ENCODE measurements at regions not wholly inside any gene's neighbourhood (a gene's known extent, or its start where the extent isn't known, plus 50 kb on each side); places are given as distances from the start of the nearest gene placed in this dataset.
A peak's percentile ranks its signal among the peaks of the same experiment; 100 is the strongest.

GRCh38 chr4:138449938-138450337 is 207.8 kb upstream of the SLC7A11 start:
- Histone ChIP-seq H2AFZ (no peak overlapping the region), H3K36me3 (ENCODE audit: low read depth) (no peaks in the 10 kb centered on the region), H3F3A (ENCODE audit: insufficient read depth) (peaks cover 3% of the 10 kb centered on the region; the same call in 1 of the 2 replicates), H3K4me1 (ENCODE audit: insufficient read depth) (peaks cover 3% of the 10 kb centered on the region), H3K79me2 (ENCODE audit: insufficient read depth) (no peaks in the 10 kb centered on the region), H3K9me2 (ENCODE audit: insufficient read depth) (no peaks in the 10 kb centered on the region), H4K20me1 (ENCODE audit: insufficient read depth) (no peaks in the 10 kb centered on the region), H3K4me2 (ENCODE audit: unreplicated experiment) (no peak overlapping the region), H3K9ac (no peak overlapping the region), H3K9me3 (ENCODE audit: low read depth) (no peaks in the 10 kb centered on the region), H3K27ac (no peak overlapping the region), H3K4me3 (no peak overlapping the region), H3K27me3 (replicated peaks; ENCODE audit: insufficient read depth) (0 out of 2 replicates have a peak, but pooled peaks cover 3% of the 10 kb centered on the region)
- no peak for TF ChIP-seq EZH2 (IDR thresholded peaks at IDR 0.05; ENCODE audit: insufficient read depth, poor library complexity, severe bottlenecking)
- TF ChIP-seq EZH2phosphoT487 (IDR thresholded peaks at IDR 0.05; ENCODE audit: insufficient read depth, low read depth) = no peak
- in situ Hi-C loops (cut with MboI) = no loop called here
- 62 to 66% methylated on average over 3 of the region's 3 CpGs for WGBS, 2 experiments (ENCODE audit: low coverage in 1 of 2, low lambda C conversion rate in 2 of 2, missing lambda C conversion rate in 2 of 2)
- DNase-seq = no peak

GRCh38 chr4:138448169-138448568 is 206.0 kb upstream of the SLC7A11 start:
- Histone ChIP-seq H4K20me1 (ENCODE audit: insufficient read depth) (no peaks in the 10 kb centered on the region), H3K79me2 (ENCODE audit: insufficient read depth) (no peaks in the 10 kb centered on the region), H3K4me3 (no peak overlapping the region), H2AFZ (no peak overlapping the region), H3K9me2 (ENCODE audit: insufficient read depth) (no peaks in the 10 kb centered on the region), H3K4me2 (ENCODE audit: unreplicated experiment) (no peak overlapping the region), H3F3A (ENCODE audit: insufficient read depth) (peaks cover 7% of the 10 kb centered on the region; the same call in 1 of the 2 replicates), H3K4me1 (ENCODE audit: insufficient read depth) (peaks cover 6% of the 10 kb centered on the region), H3K9ac (no peak overlapping the region), H3K27ac (no peak overlapping the region), H3K9me3 (ENCODE audit: low read depth) (no peaks in the 10 kb centered on the region), H3K36me3 (ENCODE audit: low read depth) (no peaks in the 10 kb centered on the region), H3K27me3 (replicated peaks; ENCODE audit: insufficient read depth) (no peaks in the 10 kb centered on the region)
- DNase-seq = no peak
- WGBS, 2 experiments (ENCODE audit: low coverage in 1 of 2, low lambda C conversion rate in 2 of 2, missing lambda C conversion rate in 2 of 2) = 41 to 68% methylated on average over 1 of the region's 1 CpG
- in situ Hi-C loops (cut with MboI) = no loop called here
- TF ChIP-seq EZH2 (IDR thresholded peaks at IDR 0.05; ENCODE audit: insufficient read depth, poor library complexity, severe bottlenecking) = no peak

GRCh38 chr4:138446456-138446855 is 204.3 kb upstream of the SLC7A11 start:
- H3K27ac ChIP-seq = no peak overlapping the region
- no peak overlapping the region for H3K4me2 ChIP-seq (ENCODE audit: unreplicated experiment)
- no peak overlapping the region for H3K4me3 ChIP-seq
- in situ Hi-C loops (cut with MboI) = no loop called here
- peaks cover 7% of the 10 kb centered on the region; the same call in 1 of the 2 replicates for H3F3A ChIP-seq (ENCODE audit: insufficient read depth)
- DNase-seq = no peak
- whole genome bisulfite sequencing, 2 experiments (ENCODE audit: low coverage in 1 of 2, low lambda C conversion rate in 2 of 2, missing lambda C conversion rate in 2 of 2) = 87 to 92% methylated on average over 5 of the region's 5 CpGs
- no peaks in the 10 kb centered on the region for H4K20me1 ChIP-seq (ENCODE audit: insufficient read depth)
- no peak overlapping the region for H2AFZ ChIP-seq
- H3K9me3 ChIP-seq (ENCODE audit: low read depth) = no peaks in the 10 kb centered on the region
- TF ChIP-seq EZH2 (IDR thresholded peaks at IDR 0.05; ENCODE audit: insufficient read depth, poor library complexity, severe bottlenecking) (no peak), EZH2phosphoT487 (IDR thresholded peaks at IDR 0.05; ENCODE audit: insufficient read depth, low read depth) (no peak)
- H3K9me2 ChIP-seq (ENCODE audit: insufficient read depth) = no peaks in the 10 kb centered on the region
- H3K4me1 ChIP-seq (ENCODE audit: insufficient read depth) = peaks cover 6% of the 10 kb centered on the region
- no peaks in the 10 kb centered on the region for H3K27me3 ChIP-seq (replicated peaks; ENCODE audit: insufficient read depth)
- no peaks in the 10 kb centered on the region for H3K79me2 ChIP-seq (ENCODE audit: insufficient read depth)
- no peaks in the 10 kb centered on the region for H3K36me3 ChIP-seq (ENCODE audit: low read depth)
- H3K9ac ChIP-seq = no peak overlapping the region

GRCh38 chr4:138445098-138445497 is 202.9 kb upstream of the SLC7A11 start:
- Histone ChIP-seq H3K4me1 (ENCODE audit: insufficient read depth) (peaks cover 6% of the 10 kb centered on the region), H3K27ac (no peak overlapping the region), H3K9me2 (ENCODE audit: insufficient read depth) (no peaks in the 10 kb centered on the region), H3F3A (ENCODE audit: insufficient read depth) (peaks cover 7% of the 10 kb centered on the region; the same call in 1 of the 2 replicates), H3K36me3 (ENCODE audit: low read depth) (no peaks in the 10 kb centered on the region), H3K4me3 (no peak overlapping the region), H3K4me2 (ENCODE audit: unreplicated experiment) (peak overlapping the region; percentile 23), H3K27me3 (replicated peaks; ENCODE audit: insufficient read depth) (no peaks in the 10 kb centered on the region), H2AFZ (no peak overlapping the region), H3K9ac (no peak overlapping the region), H4K20me1 (ENCODE audit: insufficient read depth) (no peaks in the 10 kb centered on the region), H3K79me2 (ENCODE audit: insufficient read depth) (no peaks in the 10 kb centered on the region), H3K9me3 (ENCODE audit: low read depth) (no peaks in the 10 kb centered on the region)
- in situ Hi-C loops (cut with MboI) = no loop called here
- peak; percentile 66 for DNase-seq
- 2 to 4% methylated on average over 3 of the region's 3 CpGs for WGBS, 2 experiments (ENCODE audit: low coverage in 1 of 2, low lambda C conversion rate in 2 of 2, missing lambda C conversion rate in 2 of 2)
- no peak for TF ChIP-seq EZH2phosphoT487 (IDR thresholded peaks at IDR 0.05; ENCODE audit: insufficient read depth, low read depth)
- TF ChIP-seq EZH2 (IDR thresholded peaks at IDR 0.05; ENCODE audit: insufficient read depth, poor library complexity, severe bottlenecking) = no peak

GRCh38 chr4:138444260-138444659 is 202.1 kb upstream of the SLC7A11 start:
- H2AFZ ChIP-seq = no peak overlapping the region
- in situ Hi-C loops (cut with MboI) = no loop called here
- no peak overlapping the region for H3K27ac ChIP-seq

More at GRCh38 chr4:138444260-138444659, 202.1 kb upstream of the SLC7A11 start:
- no peak overlapping the region for H3K4me2 ChIP-seq (ENCODE audit: unreplicated experiment)
- H3K9ac ChIP-seq = no peak overlapping the region
- peaks cover 7% of the 10 kb centered on the region; the same call in 1 of the 2 replicates for H3F3A ChIP-seq (ENCODE audit: insufficient read depth)
- H3K79me2 ChIP-seq (ENCODE audit: insufficient read depth) = no peaks in the 10 kb centered on the region
- H3K9me3 ChIP-seq (ENCODE audit: low read depth) = no peaks in the 10 kb centered on the region
- H3K9me2 ChIP-seq (ENCODE audit: insufficient read depth) = no peaks in the 10 kb centered on the region
- TF ChIP-seq EZH2phosphoT487 (IDR thresholded peaks at IDR 0.05; ENCODE audit: insufficient read depth, low read depth) = no peak
- no peak for TF ChIP-seq EZH2 (IDR thresholded peaks at IDR 0.05; ENCODE audit: insufficient read depth, poor library complexity, severe bottlenecking)
- no peaks in the 10 kb centered on the region for H3K36me3 ChIP-seq (ENCODE audit: low read depth)
- DNase-seq = no peak
- H3K4me1 ChIP-seq (ENCODE audit: insufficient read depth) = peaks cover 6% of the 10 kb centered on the region
- 70 to 82% methylated on average over 2 of the region's 2 CpGs for WGBS, 2 experiments (ENCODE audit: low coverage in 1 of 2, low lambda C conversion rate in 2 of 2, missing lambda C conversion rate in 2 of 2)
- H3K4me3 ChIP-seq = no peak overlapping the region
- no peaks in the 10 kb centered on the region for H3K27me3 ChIP-seq (replicated peaks; ENCODE audit: insufficient read depth)
- H4K20me1 ChIP-seq (ENCODE audit: insufficient read depth) = no peaks in the 10 kb centered on the region

Data from GM23248 (cell line).